ENCODE measurements at regions not wholly inside any gene's neighbourhood (a gene's known extent, or its start where the extent isn't known, plus 50 kb on each side); places are given as distances from the start of the nearest gene placed in this dataset.

DNA sequence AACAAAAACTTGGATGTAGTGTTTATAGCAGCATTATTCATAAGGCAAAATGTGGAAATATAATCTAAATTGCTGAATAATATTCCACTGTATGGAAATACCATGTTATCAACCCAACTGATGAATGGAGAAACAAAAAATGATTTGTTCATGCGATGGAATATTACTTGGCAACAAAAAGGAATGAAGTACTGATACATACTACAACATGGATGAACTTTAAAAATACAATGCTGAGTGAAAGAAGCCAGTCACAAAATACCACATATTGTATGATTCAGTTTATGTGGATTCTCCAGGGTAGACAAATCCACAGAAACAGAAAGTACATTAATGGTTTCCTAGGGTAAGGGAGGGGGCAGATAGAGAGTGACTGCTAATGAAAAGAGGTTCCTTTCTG is 83.7 kb upstream of the DNAH5 start:
- Histone ChIP-seq H3K27ac (ENCODE audit: control insufficient read depth, insufficient read depth) (no peak overlapping the region), H3K36me3 (ENCODE audit: control insufficient read depth in 2 of 2, insufficient read depth in 2 of 2, low read length in 1 of 2) (no peaks in the 10 kb centered on the region), H3K4me1 (ENCODE audit: control insufficient read depth, insufficient read depth, low read length) (no peaks in the 10 kb centered on the region), H3K4me2 (ENCODE audit: control insufficient read depth, insufficient read depth) (no peak overlapping the region), H3K9ac (ENCODE audit: control insufficient read depth, insufficient read depth, low read length) (no peak overlapping the region), H3K9me3 (replicated peaks; ENCODE audit: control insufficient read depth, insufficient read depth, low read length) (no peaks in the 10 kb centered on the region), H2AFZ (ENCODE audit: control insufficient read depth, low read depth, low read length) (no peak overlapping the region), H3K79me2 (ENCODE audit: control insufficient read depth, insufficient read depth, low read length) (no peaks in the 10 kb centered on the region), H3K27me3 (replicated peaks in 1 of 2; ENCODE audit: control insufficient read depth in 2 of 2, insufficient read depth in 2 of 2, low read length in 1 of 2) (no peaks in the 10 kb centered on the region; a peak in 1 of 4 replicates), H3K4me3 (no peak overlapping the region), H4K20me1 (ENCODE audit: control insufficient read depth, insufficient read depth) (no peaks in the 10 kb centered on the region)
- BruUV-seq (replicated peaks): no TSS peak
- FAIRE-seq (no peak), DNase-seq (ENCODE audit: low read depth, low spot score) (no peak), ATAC-seq (no peak)
- 30% methylated on average over 1 of the region's 1 CpG for WGBS (ENCODE audit: insufficient coverage, insufficient replicate concordance, low lambda C conversion rate, missing lambda C conversion rate)
- intact Hi-C loops (cut with micrococcal nuclease; ENCODE audit: unreplicated experiment) (no loop called here), in situ Hi-C loops (cut with MboI) (no loop called here)
- ChIA-PET POLR2A (no interaction called here), CTCF (no interaction called here), RAD21 (ENCODE audit: unreplicated experiment) (no interaction called here), SMC1A (ENCODE audit: uncharacterized antibody, unreplicated experiment) (no interaction called here)
- TF ChIP-seq USF2 (IDR thresholded peaks at IDR 0.05; ENCODE audit: borderline replicate concordance, low read depth, low read length) (no peak), RUNX3 (IDR thresholded peaks at IDR 0.05; ENCODE audit: low read length) (no peak), JUND (IDR thresholded peaks at IDR 0.05; ENCODE audit: low read depth, low read length) (no peak), IKZF2 (IDR thresholded peaks at IDR 0.05) (no peak), PAX5 (IDR thresholded peaks at IDR 0.05; ENCODE audit: borderline replicate concordance, low read depth, low read length) (no peak)
- TF ChIP-seq, protein P1, sequence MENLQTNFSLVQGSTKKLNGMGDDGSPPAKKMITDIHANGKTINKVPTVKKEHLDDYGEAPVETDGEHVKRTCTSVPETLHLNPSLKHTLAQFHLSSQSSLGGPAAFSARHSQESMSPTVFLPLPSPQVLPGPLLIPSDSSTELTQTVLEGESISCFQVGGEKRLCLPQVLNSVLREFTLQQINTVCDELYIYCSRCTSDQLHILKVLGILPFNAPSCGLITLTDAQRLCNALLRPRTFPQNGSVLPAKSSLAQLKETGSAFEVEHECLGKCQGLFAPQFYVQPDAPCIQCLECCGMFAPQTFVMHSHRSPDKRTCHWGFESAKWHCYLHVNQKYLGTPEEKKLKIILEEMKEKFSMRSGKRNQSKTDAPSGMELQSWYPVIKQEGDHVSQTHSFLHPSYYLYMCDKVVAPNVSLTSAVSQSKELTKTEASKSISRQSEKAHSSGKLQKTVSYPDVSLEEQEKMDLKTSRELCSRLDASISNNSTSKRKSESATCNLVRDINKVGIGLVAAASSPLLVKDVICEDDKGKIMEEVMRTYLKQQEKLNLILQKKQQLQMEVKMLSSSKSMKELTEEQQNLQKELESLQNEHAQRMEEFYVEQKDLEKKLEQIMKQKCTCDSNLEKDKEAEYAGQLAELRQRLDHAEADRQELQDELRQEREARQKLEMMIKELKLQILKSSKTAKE (IDR thresholded peaks at IDR 0.05; ENCODE audit: low read depth, poor library complexity, severe bottlenecking): no peak
